ENCODE measurements at regions not wholly inside any gene's neighbourhood (a gene's known extent, or its start where the extent isn't known, plus 50 kb on each side); places are given as distances from the start of the nearest gene placed in this dataset.

GRCh38 chr4:16360694-16361262 is 134.5 kb upstream of the TAPT1 start:
- DNase-seq = peak; percentile 51

- DNase-seq = no peak
Observed at GRCh38 chr4:16353165-16353564, 126.9 kb upstream of the TAPT1 start.

DNA sequence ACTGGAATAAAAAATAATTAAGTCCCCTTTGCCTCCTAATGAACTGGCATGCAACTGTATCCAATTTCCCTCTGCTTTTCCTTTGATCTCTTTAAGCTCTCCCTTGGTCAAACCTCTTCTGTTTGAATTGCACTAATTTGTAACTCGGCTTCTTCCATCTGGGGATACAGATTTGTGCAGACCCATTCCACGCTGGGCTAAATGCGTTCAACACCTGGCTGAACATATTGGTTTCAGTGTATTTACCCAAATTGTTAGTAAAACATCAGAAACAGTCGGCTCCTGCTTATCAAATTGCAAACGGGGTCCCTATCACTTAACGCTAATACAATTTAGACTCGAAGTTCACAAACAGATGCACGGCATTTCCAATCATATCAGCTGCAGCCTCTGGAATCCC is 124.9 kb upstream of the TAPT1 start:
- no peak for DNase-seq

- DNase-seq = no peak
Observed at GRCh38 chr4:16344853-16345252, 118.6 kb upstream of the TAPT1 start.

DNA sequence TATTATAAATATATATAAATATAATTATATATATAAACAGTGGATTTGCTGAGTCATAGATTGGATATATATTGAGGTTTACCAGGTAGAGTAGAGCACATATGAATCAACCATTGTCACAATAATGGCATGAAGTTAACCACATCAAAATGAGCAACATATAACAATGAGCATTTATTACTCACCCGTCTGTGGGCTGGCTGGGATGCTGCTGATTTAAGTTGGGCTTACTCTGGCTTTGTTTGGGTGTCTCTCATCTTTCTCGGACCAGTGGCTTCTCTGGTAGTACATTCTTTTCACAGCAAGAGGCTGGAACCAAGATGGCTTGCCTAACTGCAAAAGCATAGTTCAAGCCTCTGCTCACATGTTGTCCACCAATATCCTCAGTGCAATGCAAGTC is 111.7 kb upstream of the TAPT1 start:
- DNase-seq = no peak

GRCh38 chr4:16334601-16335000 is 108.3 kb upstream of the TAPT1 start:
- no peak for DNase-seq

- no peak for DNase-seq
Observed at GRCh38 chr4:16329797-16330134, 103.5 kb upstream of the TAPT1 start.

- no peak for DNase-seq
Observed at GRCh38 chr4:16329125-16329796, 103.0 kb upstream of the TAPT1 start.

- no peak for DNase-seq
Observed at GRCh38 chr4:16322183-16322582, 95.9 kb upstream of the TAPT1 start.

DNA sequence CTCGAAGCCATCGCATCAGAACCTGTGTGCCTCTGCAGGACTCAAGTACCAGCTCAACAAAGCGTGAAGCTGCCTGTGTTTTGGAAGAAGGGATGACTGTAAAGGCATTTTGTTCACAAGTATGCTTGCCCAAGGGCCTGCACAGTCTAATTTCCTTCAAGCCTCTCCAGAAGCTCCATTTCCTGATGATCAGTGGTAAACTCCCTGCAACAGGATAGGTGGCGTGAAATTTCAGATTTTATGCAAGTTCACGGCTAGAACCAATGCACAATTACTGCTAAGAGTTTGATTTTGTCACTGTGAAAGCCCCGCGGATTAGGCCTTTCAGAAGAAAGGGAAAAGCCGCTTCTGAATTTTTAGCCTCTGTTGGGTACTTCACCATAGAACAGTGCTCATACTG is 89.2 kb upstream of the TAPT1 start:
- no peak for DNase-seq

DNA sequence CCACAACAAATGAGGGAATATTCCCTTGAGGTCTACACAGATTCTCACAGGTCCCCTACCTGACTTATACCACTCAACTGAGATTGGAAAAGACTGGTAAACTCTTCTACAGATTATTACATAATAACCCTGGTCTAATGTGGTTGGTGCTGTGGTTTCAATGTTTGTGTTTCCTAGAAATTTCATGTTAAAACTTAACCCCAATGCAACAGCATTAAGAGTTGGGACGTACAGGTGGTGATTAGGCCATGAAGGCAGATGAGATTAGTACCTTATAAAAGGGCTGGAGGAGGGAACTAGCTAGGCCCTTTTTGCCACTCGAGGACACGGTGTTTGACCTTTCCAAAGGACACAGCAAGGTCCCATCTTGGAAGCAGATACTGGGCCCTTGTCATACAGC is 84.3 kb upstream of the TAPT1 start:
- no peak for DNase-seq

- DNase-seq = no peak
Observed at GRCh38 chr4:16302648-16303047, 76.4 kb upstream of the TAPT1 start.

DNA sequence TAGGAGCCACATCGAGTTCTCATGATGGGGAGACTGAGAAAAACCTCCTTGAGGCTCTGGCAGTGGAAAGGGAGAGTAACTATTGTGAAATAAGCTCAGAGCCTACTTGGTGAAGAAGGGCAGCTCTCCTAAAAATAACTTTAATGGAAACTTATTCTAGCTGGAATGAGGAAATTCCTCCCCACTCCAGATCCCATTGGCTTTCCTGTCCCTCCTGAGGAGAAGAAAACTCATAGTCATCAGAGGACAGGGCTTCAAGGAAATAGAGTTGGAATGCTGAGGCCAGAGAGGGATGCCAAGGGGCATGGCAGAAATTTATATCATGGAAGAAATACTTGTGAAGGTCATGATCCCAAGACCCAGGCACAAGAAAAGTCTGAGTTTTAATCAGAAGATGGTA is 70.7 kb upstream of the TAPT1 start:
- DNase-seq = no peak

- no peak for DNase-seq
Observed at GRCh38 chr4:16294455-16294854, 68.2 kb upstream of the TAPT1 start.

GRCh38 chr4:16293210-16293838 is 67.1 kb upstream of the TAPT1 start:
- DNase-seq = no peak

DNA sequence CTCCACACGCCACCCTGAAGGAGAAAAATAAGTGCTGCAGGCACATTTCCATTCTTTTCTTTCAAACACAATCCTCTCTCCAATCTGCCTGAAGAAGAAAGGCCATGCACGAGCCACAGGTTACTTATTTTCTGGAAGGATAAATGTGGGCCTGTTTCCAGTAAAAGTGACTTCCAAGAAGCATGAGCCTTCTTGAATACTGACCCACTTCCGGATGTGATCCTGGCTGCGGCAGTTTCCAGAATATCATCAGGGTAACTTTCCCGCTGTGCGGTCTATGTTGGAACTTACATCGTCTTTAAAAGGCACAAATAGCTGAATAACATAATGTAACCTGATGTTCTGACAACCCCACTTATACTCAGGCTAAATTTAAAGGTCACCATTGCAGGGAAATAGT is 66.3 kb upstream of the TAPT1 start:
- no peak for DNase-seq

DNA sequence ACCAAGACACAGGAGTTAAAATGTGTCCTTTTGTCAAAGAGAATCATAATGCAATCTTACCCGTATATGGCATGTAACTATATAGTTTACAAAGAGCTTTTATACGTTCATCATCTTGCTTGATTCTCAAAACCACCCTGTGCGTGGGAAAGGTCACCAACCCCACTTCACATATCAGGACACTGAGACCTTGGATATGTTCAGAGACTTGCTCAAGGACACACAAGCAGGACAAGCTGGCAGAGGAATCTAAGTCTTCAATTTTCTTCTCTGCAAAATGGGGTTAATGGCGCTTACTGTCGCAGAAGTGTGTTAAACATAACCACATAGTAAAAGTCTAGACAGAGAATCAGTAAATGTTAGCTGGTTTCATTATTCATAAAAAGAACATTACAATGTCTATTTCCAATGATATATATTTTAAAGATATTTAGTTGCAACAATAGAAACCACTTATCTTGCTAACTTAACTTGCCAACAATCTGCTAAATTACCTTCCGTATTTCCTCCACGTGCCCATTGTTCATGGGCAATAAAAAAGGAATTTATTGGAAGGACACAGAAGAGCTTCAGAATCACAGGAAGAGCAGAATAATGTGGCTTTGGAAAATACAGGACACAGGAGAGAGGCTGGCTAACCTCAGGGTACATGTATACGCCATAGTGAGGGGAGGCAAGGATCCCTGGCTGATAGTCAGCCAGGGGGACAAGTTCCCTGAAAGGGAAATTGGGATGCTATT is 64.6 kb upstream of the TAPT1 start:
- no peak for DNase-seq

- peak; percentile 9 for DNase-seq
Observed at GRCh38 chr4:16289897-16290554, 63.8 kb upstream of the TAPT1 start.

DNA sequence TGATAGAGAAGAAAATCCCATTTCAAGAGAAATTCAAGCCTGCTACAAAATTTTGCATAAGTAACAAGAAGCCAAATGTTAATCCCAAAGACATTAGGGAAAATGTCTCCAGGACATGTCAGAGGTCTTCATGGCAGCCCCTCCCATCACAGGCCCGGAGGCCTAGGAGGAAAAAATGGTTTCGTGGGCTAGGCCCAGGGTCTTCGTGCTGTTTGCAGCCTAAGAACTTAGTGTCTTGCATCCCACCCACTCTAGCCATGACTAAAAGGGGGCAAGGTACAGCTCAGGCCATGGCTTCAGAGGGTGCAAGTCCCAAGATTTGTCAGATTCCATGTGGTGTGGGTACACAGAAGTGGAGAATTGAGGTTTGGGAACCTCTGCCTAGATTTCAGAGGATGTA is 57.8 kb upstream of the TAPT1 start:
- no peak for DNase-seq

GRCh38 chr4:16278178-16278577 is 51.9 kb upstream of the TAPT1 start:
- DNase-seq = no peak
